Ishikawa (cell line): ENCODE measurements at regions not wholly inside any gene's neighbourhood (a gene's known extent, or its start where the extent isn't known, plus 50 kb on each side); places are given as distances from the start of the nearest gene placed in this dataset.

ENCODE experiments used
- EP300 ChIP-seq: IDR thresholded peaks from 2 replicates; pipeline ENCODE4 v1.6.1; 2012; ENCODE audit warnings: borderline replicate concordance
- TAF1 ChIP-seq: IDR thresholded peaks from 2 replicates; pipeline ENCODE4 v1.6.1; 2012; ENCODE audit warnings: low read depth, mild to moderate bottlenecking
- TF ChIP-seq, protein P1 (sequence below): IDR thresholded peaks from 2 replicates; pipeline ENCODE4 v1.6.1; 2012

- TF ChIP-seq, protein P1, sequence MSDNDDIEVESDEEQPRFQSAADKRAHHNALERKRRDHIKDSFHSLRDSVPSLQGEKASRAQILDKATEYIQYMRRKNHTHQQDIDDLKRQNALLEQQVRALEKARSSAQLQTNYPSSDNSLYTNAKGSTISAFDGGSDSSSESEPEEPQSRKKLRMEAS = no peak
- no peak for TF ChIP-seq TAF1
- no peak for TF ChIP-seq EP300
Observed at GRCh38 chr5:112641515-112642110, 96.1 kb upstream of the APC start.
